ENCODE measurements at regions not wholly inside any gene's neighbourhood (a gene's known extent, or its start where the extent isn't known, plus 50 kb on each side); places are given as distances from the start of the nearest gene placed in this dataset.
"Not testable (repeated sequence)": the region's sequence is repeated elsewhere in the genome, so short reads cannot be mapped to it uniquely, and the experiment has no call there.

DNA sequence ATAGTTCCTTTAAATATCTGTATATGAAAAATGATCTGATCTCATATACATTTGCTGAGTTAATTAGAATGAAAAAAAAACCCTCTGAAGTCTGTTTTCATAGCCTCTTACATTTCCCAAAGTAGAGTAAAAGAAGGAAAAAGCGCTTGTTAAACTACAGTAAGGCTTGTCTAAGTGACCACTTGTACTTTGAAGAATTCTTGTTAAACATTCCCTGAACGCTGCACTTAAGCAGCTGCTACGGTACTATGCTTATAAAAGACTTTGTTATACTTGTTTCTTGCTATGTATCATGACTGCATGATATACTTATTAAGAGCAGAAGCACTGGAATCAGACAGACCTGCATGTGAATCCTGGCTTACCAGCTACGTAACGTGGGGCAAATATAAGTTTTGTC, 81.7 kb upstream of the MTAP start:
- no peak for DNase-seq
- H3K4me1 Mint-ChIP-seq (ENCODE audit: low read depth, unreplicated experiment), result no peaks in the 10 kb centered on the region
- H3K27me3 Mint-ChIP-seq (ENCODE audit: unreplicated experiment), result peaks cover 2% of the 10 kb centered on the region
- no peak overlapping the region for H3K4me3 Mint-ChIP-seq (ENCODE audit: unreplicated experiment)
- no peaks in the 10 kb centered on the region for H3K9me3 Mint-ChIP-seq (ENCODE audit: unreplicated experiment)
- no peaks in the 10 kb centered on the region for H3K36me3 Mint-ChIP-seq (ENCODE audit: unreplicated experiment)
- no peak overlapping the region for H3K27ac Mint-ChIP-seq (ENCODE audit: unreplicated experiment)
- TF ChIP-seq, protein P1, sequence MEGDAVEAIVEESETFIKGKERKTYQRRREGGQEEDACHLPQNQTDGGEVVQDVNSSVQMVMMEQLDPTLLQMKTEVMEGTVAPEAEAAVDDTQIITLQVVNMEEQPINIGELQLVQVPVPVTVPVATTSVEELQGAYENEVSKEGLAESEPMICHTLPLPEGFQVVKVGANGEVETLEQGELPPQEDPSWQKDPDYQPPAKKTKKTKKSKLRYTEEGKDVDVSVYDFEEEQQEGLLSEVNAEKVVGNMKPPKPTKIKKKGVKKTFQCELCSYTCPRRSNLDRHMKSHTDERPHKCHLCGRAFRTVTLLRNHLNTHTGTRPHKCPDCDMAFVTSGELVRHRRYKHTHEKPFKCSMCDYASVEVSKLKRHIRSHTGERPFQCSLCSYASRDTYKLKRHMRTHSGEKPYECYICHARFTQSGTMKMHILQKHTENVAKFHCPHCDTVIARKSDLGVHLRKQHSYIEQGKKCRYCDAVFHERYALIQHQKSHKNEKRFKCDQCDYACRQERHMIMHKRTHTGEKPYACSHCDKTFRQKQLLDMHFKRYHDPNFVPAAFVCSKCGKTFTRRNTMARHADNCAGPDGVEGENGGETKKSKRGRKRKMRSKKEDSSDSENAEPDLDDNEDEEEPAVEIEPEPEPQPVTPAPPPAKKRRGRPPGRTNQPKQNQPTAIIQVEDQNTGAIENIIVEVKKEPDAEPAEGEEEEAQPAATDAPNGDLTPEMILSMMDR (IDR thresholded peaks at IDR 0.05; ENCODE audit: partially characterized antibody, unreplicated experiment), result no peak

DNA sequence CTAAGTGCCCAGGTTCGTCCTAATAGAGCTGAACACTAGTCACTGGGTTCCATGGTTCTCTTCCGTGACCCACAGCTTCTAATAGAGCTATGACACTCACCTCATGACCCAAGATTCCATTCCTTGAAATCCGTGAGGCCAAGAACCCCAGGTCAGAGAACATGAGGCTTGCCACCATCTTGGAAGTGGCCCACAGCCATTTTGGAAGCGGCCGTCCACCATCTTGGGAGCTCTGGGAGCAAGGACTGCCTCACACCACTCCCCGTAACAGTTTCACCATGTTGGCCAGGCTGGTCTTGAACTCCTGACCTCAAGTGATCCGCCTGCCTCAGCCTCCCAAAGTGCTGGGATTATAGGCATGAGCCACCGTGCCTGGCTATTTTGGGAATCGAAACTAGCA, 75.0 kb upstream of the MTAP start:
- H3K4me3 Mint-ChIP-seq (ENCODE audit: unreplicated experiment); H3K4me1 Mint-ChIP-seq (ENCODE audit: low read depth, unreplicated experiment); H3K27ac Mint-ChIP-seq (ENCODE audit: unreplicated experiment); H3K27me3 Mint-ChIP-seq (ENCODE audit: unreplicated experiment); H3K9me3 Mint-ChIP-seq (ENCODE audit: unreplicated experiment); H3K36me3 Mint-ChIP-seq (ENCODE audit: unreplicated experiment); DNase-seq: not testable (repeated sequence)

DNA sequence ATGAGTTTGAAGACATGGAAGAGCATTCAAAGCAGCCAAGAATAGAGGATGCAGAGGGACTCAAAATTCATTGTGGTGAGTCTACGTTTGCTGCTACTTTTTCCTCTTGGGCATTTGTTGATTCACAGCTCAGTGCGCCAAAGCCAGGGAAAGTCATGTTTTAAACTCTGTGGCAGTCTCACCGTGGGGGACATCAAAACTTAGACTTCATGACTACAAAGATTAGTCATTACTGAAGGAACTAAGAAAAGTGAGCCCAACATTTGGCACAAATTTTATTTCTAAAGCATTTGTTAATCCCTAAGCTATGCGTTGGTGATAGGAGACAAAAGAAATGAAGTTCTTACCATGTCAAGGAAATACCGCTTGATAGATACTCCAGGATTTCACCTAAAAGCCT, 73.7 kb upstream of the MTAP start:
- no peaks in the 10 kb centered on the region for H3K36me3 Mint-ChIP-seq (ENCODE audit: unreplicated experiment)
- H3K4me3 Mint-ChIP-seq (ENCODE audit: unreplicated experiment), result no peak overlapping the region
- no peak for DNase-seq
- H3K9me3 Mint-ChIP-seq (ENCODE audit: unreplicated experiment), result no peaks in the 10 kb centered on the region
- no peaks in the 10 kb centered on the region for H3K4me1 Mint-ChIP-seq (ENCODE audit: low read depth, unreplicated experiment)
- TF ChIP-seq, protein P1 (IDR thresholded peaks at IDR 0.05; ENCODE audit: partially characterized antibody, unreplicated experiment), result no peak
- no peak overlapping the region for H3K27ac Mint-ChIP-seq (ENCODE audit: unreplicated experiment)
- peaks cover 4% of the 10 kb centered on the region for H3K27me3 Mint-ChIP-seq (ENCODE audit: unreplicated experiment)

DNA sequence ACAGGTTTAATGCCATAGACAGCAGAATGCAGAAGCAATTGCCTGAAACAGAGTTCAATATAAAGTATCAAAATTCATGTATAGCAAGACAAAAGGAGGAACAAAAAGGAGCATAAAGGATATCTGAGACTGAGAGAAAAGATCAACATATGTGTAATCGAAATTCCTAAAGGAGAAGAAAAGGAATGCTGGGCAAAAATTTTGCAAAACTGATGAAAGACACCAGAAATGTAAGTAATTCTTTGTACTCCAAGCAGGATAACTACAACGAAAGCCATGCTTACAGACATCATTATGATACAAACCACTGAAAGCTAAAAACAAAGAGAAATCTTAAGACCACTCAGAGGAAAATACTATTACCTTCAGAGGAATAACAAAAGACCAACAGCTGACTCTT, 72.8 kb upstream of the MTAP start:
- no peak for DNase-seq
- H3K9me3 Mint-ChIP-seq (ENCODE audit: unreplicated experiment), result no peaks in the 10 kb centered on the region
- H3K36me3 Mint-ChIP-seq (ENCODE audit: unreplicated experiment), result no peaks in the 10 kb centered on the region
- TF ChIP-seq, protein P1 (IDR thresholded peaks at IDR 0.05; ENCODE audit: partially characterized antibody, unreplicated experiment), result no peak
- peaks cover 5% of the 10 kb centered on the region for H3K27me3 Mint-ChIP-seq (ENCODE audit: unreplicated experiment)
- no peak overlapping the region for H3K4me3 Mint-ChIP-seq (ENCODE audit: unreplicated experiment)
- no peak overlapping the region for H3K27ac Mint-ChIP-seq (ENCODE audit: unreplicated experiment)
- no peaks in the 10 kb centered on the region for H3K4me1 Mint-ChIP-seq (ENCODE audit: low read depth, unreplicated experiment)

DNA sequence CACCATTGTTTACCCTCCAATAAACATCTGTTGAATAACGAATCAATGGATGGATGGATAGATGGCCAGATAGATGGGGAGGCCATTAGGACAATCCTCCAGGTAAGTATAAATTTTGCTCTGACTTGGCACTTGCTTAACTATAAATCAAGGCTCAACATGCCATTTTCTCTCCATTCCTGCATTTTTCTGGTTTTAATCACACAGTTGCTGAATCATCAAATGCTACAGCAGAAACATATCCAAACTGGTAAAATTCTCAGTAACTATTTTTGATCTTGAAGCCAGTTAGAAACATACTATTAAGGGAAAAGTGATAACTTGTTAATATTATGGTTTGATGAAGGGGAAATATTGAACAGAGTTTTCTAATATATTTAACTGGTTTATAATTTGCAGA, 71.5 kb upstream of the MTAP start:
- H3K36me3 Mint-ChIP-seq (ENCODE audit: unreplicated experiment), result no peaks in the 10 kb centered on the region
- H3K4me3 Mint-ChIP-seq (ENCODE audit: unreplicated experiment), result no peak overlapping the region
- TF ChIP-seq, protein P1 (IDR thresholded peaks at IDR 0.05; ENCODE audit: partially characterized antibody, unreplicated experiment), result no peak
- DNase-seq, result no peak
- H3K9me3 Mint-ChIP-seq (ENCODE audit: unreplicated experiment), result no peaks in the 10 kb centered on the region
- H3K27me3 Mint-ChIP-seq (ENCODE audit: unreplicated experiment), result peaks cover 5% of the 10 kb centered on the region
- no peaks in the 10 kb centered on the region for H3K4me1 Mint-ChIP-seq (ENCODE audit: low read depth, unreplicated experiment)
- no peak overlapping the region for H3K27ac Mint-ChIP-seq (ENCODE audit: unreplicated experiment)

DNA sequence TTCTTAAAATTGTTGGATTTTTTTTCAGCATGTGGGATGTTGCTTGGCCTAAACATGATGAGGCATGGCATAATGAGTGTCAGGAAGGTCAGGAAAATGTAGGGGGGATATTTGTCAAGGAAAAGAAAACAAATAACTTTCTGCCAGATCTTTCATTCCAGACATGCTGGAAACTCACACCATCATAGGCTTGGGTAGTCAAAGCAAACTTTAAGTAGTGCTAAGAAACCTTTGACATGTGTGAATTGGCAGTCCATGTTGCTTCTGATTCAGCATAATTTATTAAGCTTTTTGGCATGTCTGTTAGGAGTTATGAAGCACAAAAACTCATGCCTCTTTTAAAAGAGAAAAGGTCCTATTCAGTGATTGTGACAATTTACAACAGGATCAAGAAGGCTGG, 61.3 kb upstream of the MTAP start:
- Mint-ChIP-seq H3K4me3 (ENCODE audit: unreplicated experiment) (no peak overlapping the region), H3K4me1 (ENCODE audit: low read depth, unreplicated experiment) (no peaks in the 10 kb centered on the region), H3K36me3 (ENCODE audit: unreplicated experiment) (no peaks in the 10 kb centered on the region), H3K27me3 (ENCODE audit: unreplicated experiment) (peaks cover 3% of the 10 kb centered on the region), H3K9me3 (ENCODE audit: unreplicated experiment) (no peaks in the 10 kb centered on the region), H3K27ac (ENCODE audit: unreplicated experiment) (no peak overlapping the region)
- TF ChIP-seq, protein P1 (IDR thresholded peaks at IDR 0.05; ENCODE audit: partially characterized antibody, unreplicated experiment), result no peak
- DNase-seq, result no peak
